ENCODE measurements at regions not wholly inside any gene's neighbourhood (a gene's known extent, or its start where the extent isn't known, plus 50 kb on each side); places are given as distances from the start of the nearest gene placed in this dataset.

GRCh38 chr4:188903986-188904385, 764.7 kb downstream of the TRIML1 start:
- H3K4me1 ChIP-seq: no peaks in the 10 kb centered on the region
- no peaks in the 10 kb centered on the region for H3K27me3 ChIP-seq
- H3K27ac ChIP-seq: no peak overlapping the region
- no peak overlapping the region for H3K4me3 ChIP-seq
- no peak for DNase-seq
- TF ChIP-seq CTCF (IDR thresholded peaks at IDR 0.05) (no peak), POLR2A (IDR thresholded peaks at IDR 0.05) (no peak)
- no peaks in the 10 kb centered on the region for H3K9me3 ChIP-seq
- intact Hi-C loops (cut with DNase I; ENCODE audit: low total_unique reads): no loop called here
- no peaks in the 10 kb centered on the region for H3K36me3 ChIP-seq

GRCh38 chr4:188904617-188905016, 765.4 kb downstream of the TRIML1 start:
- TF ChIP-seq CTCF (IDR thresholded peaks at IDR 0.05) (no peak), POLR2A (IDR thresholded peaks at IDR 0.05) (no peak)
- H3K27me3 ChIP-seq: no peaks in the 10 kb centered on the region
- no peak overlapping the region for H3K4me3 ChIP-seq
- no peaks in the 10 kb centered on the region for H3K36me3 ChIP-seq
- no peak for DNase-seq
- intact Hi-C loops (cut with DNase I; ENCODE audit: low total_unique reads): no loop called here
- H3K9me3 ChIP-seq: no peaks in the 10 kb centered on the region
- H3K4me1 ChIP-seq: no peaks in the 10 kb centered on the region
- no peak overlapping the region for H3K27ac ChIP-seq

GRCh38 chr4:188905248-188905647, 766.0 kb downstream of the TRIML1 start:
- no peak for DNase-seq
- H3K27me3 ChIP-seq: no peaks in the 10 kb centered on the region
- H3K9me3 ChIP-seq: no peaks in the 10 kb centered on the region
- no peaks in the 10 kb centered on the region for H3K36me3 ChIP-seq
- H3K4me1 ChIP-seq: no peaks in the 10 kb centered on the region
- H3K4me3 ChIP-seq: no peak overlapping the region
- no peak overlapping the region for H3K27ac ChIP-seq
- no peak for TF ChIP-seq CTCF (IDR thresholded peaks at IDR 0.05)
- no peak for TF ChIP-seq POLR2A (IDR thresholded peaks at IDR 0.05)
- intact Hi-C loops (cut with DNase I; ENCODE audit: low total_unique reads): no loop called here

GRCh38 chr4:188911199-188911598, 772.0 kb downstream of the TRIML1 start:
- Histone ChIP-seq H3K4me3 (no peak overlapping the region), H3K4me1 (no peaks in the 10 kb centered on the region), H3K27me3 (no peaks in the 10 kb centered on the region), H3K36me3 (no peaks in the 10 kb centered on the region), H3K9me3 (no peaks in the 10 kb centered on the region), H3K27ac (no peak overlapping the region)
- no peak for DNase-seq
- TF ChIP-seq CTCF (IDR thresholded peaks at IDR 0.05) (no peak), POLR2A (IDR thresholded peaks at IDR 0.05) (no peak)
- intact Hi-C loops (cut with DNase I; ENCODE audit: low total_unique reads): no loop called here

- no peak overlapping the region for H3K27ac ChIP-seq
- no peaks in the 10 kb centered on the region for H3K36me3 ChIP-seq
- H3K9me3 ChIP-seq: no peaks in the 10 kb centered on the region
- no peak overlapping the region for H3K4me3 ChIP-seq
- TF ChIP-seq CTCF (IDR thresholded peaks at IDR 0.05): no peak
- TF ChIP-seq POLR2A (IDR thresholded peaks at IDR 0.05): no peak
- DNase-seq: no peak
- H3K4me1 ChIP-seq: no peaks in the 10 kb centered on the region
- intact Hi-C loops (cut with DNase I; ENCODE audit: low total_unique reads): no loop called here
- H3K27me3 ChIP-seq: no peaks in the 10 kb centered on the region
These were observed 772.5 kb downstream of the TRIML1 start for GRCh38 chr4:188911707-188912106.
